Esophagus squamous epithelium (tissue), 4 donors: ENCODE measurements at regions not wholly inside any gene's neighbourhood (a gene's known extent, or its start where the extent isn't known, plus 50 kb on each side); places are given as distances from the start of the nearest gene placed in this dataset.

ENCODE experiments used
- CTCF ChIP-seq, 6 experiments: fragments of 450-650 bp in 4 of 6; fragments of 200-600 bp in 2 of 6; sonication (generic) in 2 of 6; IDR thresholded peaks; one replicate each; pipeline ENCODE4 v1.5.1; 2016 to 2019; ENCODE audit warnings: antibody characterized with exemption in 6 of 6, mild to moderate bottlenecking in 4 of 6, moderate library complexity in 4 of 6
- POLR2A ChIP-seq, 4 donors: fragments of 450-650 bp; IDR thresholded peaks; one replicate each; pipeline ENCODE4 v1.6.1; 2017; ENCODE audit warnings: antibody characterized with exemption in 4 of 4, mild to moderate bottlenecking in 4 of 4, moderate library complexity in 3 of 4

- TF ChIP-seq CTCF (IDR thresholded peaks at IDR 0.05) (no peak), POLR2A (IDR thresholded peaks at IDR 0.05) (no peak)
Measured at GRCh38 chr11:106177311-106177710, 99.8 kb downstream of the AASDHPPT start.
